Activated CD8-positive, alpha-beta memory T cell treated with anti-CD3 and anti-CD28 coated beads, Interleukin-2, amount 50 U/mL, for 24 hours (primary cell): ENCODE measurements at regions not wholly inside any gene's neighbourhood (a gene's known extent, or its start where the extent isn't known, plus 50 kb on each side); places are given as distances from the start of the nearest gene placed in this dataset.
A peak's percentile ranks its signal among the peaks of the same experiment; 100 is the strongest.

Source experiments
- DNase-seq: peaks from one replicate; pipeline ENCODE4 v3.0.0-alpha.2; 2020; ENCODE audit errors: extremely low read depth

DNA sequence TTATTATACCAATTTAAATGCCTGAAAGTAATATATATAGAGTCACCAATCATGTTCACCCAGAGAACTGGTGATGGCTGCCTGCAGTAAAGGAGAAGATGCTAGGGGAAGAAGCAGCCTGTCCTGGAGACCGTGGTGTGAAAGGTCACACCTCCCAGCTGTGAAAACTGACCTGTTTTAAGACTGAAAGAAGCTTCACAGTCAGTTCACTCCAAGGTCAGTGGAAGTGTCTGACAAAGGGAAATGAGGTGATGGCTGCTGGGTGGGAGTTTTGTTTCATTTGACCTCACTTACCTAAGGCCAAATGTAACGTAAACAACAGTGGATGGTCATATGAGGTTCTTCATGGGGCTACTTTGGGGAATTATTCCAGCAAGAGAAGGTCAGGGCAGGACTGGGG, 352.1 kb upstream of the GATB start:
- DNase-seq, result no peak

DNA sequence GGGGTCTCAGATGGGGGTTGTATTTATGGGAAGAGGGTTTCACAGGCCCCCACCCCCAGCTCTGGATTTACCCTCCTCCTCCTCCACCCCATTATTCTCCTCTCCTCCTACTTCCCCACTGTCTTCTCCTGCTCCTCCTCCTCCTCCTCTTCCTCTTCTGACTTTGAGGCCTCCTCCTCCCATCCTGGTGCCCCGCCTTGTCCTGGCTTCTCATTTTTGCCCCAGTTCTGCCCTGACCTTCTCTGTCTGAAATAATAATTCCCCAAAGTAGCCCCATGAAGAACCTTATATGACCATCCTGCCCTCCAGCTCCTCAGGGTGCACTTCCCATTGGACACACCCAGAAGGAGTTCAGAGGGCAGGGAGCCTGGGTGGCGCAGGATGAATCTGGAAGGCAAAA, 351.4 kb upstream of the GATB start:
- no peak for DNase-seq

DNA sequence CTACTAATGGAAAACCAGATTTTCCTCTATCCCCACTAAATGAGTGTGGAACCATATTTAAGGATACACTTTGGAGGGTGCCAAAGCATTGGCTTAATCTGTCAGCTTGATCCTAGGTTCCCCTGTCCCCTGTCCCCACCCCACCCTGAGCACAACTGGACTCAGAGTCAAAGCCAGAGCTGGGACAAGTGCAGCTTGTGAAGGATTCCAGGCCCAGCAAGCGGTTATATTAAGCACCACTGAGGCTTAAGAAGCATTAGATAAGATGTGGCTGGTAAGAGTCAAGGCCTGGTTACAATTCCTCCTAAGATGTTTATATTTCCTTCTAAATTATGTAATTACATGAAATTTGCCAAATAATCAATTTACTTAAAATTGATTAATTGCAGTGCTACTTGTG, 350.0 kb upstream of the GATB start:
- no peak for DNase-seq

DNA sequence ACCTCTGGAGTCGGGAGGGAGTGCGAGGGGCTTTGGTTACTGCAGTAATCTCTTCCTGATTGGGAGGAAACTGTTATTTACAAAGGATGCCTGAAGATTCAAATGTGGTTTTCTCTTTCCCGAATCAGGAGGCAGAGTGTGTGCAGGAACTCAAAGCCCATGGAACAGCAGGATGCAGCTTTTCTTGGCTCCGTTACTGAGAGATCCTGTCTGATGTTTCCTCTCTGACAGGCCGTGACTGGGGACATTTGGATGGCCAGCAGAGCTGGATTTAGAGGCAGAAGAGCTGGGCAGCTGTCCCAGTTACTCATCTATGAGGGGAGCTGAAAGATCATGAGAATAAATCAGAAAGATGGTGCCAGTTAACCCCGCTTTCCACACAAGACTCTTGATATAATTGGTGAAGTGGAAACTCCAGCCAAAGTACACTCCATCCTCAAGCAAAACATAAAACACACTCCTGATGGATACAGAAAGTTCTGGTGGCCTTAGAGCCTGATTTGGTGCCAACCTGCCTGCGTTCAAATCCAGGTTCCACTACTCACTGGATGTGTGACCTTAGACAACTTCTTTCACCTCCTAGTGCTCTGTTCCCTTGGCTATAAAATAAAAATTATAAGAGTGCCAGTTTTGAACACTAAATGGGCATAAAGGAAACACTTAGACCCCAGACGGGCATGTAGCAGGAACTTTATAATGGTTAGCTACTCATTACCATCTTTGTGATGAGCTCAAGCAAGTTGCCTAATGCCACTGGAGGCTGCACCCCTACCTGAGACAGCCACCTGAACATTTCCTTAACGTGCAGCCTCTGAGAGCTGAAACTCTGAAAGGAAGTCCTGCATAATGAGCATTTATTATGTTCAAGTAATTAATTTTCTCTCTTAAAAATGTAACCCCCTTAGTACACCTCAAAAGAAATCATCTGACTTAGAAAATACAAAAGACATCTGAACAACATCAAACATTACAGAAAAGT, 349.0 kb upstream of the GATB start:
- DNase-seq, result no peak

DNA sequence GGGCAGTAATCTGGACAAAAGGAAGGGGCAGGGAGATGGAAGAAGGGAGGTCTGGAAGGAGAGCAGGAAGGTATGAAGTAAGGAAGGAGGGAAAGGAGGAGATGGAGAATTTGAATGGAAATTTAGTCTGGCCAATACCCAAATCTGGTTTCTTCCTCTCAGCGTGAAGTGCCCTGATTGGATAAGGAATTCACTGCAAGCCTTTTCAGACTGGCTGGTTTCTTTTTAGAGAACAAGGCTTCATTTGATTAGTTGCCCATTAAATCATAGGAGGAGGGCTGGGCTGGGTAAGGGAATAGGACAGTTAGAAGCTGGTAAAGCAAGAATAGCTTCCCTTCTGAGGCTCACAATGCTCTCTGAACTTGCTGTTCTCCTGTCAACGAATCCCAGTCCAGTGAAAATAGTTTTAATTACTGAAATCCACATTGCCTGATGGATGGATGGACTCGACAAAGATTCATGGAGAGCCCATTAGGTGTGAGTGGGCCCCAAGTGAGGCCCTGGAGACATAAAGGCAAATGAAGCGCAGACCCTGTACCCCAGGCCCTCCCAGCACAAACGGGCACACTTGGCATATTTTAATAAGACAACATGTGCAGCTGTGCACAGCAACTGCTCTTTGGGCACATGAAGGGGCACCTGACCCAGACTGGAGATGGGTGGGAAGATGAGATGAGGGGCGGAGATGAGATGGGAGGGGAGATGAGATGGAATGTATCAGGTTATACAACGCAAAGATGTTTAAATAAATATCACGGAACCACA, 347.1 kb upstream of the GATB start:
- DNase-seq, result no peak

DNA sequence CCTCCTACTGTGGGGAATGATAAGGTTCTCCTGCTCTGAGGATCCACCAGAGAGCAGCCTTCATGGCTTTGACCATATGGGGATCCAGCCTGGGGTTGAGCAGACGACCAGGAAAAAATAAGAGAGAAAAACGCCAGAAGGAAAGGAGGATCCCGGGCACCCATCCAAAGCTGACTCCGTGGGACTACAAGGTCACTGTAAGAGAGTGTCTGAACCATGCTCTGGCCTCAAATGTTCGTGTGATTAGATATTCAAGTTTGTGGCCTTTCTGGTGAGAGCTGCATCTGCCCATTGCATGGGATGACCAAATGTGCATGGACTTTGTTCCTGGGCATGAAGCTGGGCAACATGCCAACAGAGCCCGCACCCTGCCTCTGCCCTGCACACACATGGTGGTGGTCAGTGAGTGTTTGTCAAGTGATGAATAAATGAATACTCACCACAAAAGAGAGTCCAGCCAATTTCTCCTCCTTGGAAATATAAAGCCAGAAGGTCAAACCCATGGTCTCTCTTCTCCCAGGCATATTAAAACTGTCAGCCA, 346.0 kb upstream of the GATB start:
- DNase-seq, result no peak

DNA sequence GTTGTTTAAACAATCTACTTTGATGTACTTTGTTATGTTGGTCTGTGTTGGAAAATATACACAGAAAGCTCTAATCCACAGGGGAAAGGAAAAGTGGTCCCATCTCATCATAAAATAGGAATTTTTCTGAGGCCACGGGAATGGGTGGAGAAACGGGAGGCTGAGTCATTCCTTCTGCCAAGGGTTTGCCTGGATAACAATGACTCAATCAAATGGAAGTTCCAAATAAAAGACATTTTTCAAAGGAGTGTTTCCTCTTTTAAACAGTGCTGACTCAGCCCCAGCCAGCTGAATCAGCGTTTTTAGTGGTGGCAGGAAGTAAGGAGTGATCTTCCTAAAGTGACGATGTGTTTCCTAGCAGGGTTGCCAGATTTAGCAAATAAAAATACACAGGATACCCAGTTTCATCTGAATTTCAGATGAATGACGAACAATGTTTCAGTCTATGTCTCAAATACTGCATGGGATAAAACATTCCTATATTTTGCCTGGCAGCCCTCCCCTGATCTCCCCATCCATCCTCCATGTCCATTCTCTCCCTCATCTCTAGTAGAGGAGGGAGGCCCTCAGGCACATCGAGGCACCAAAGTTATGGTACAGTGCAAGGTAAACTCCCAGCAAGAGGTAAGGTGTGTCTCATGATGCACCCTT, 345.4 kb upstream of the GATB start:
- no peak for DNase-seq

DNA sequence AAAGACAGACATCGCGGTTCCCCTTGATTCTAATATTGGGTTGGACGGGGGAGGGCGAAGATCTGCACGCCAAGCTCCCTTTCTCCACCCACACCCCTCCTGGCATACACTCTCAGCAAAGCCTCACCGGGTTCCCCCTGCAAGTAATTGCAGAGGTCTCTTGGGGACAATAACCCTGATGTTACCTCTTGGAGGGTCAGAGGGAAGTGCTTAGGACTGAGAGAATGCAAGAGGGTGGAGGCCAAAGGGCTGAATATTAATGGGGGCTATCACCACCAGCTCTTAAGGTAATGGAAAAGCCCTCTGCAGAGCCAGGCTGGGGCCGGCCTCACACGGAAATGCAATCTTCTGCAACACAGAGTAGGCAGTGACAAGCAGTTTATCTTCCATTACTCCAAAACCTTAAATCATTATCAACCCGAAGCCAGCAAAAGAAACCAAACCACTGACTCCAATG, 344.1 kb upstream of the GATB start:
- DNase-seq, result no peak

DNA sequence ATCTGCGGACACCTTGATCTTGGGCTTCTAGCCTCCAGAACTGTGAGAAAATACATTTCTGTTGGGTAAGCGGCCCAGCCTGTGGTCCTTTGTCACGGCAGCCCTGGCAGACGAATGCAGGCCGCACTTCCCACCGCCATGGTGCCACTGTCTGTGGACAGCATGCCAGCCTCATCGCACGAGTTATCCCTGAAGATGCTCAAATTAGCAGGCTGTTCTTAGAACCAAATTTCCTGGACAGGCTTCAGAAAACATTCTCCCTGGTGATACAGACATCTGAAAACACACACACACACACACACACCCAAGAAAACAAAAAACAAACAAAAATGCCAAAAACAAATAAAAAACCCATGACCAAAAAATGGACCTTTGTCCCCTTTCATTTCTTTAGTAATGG, 343.5 kb upstream of the GATB start:
- no peak for DNase-seq

DNA sequence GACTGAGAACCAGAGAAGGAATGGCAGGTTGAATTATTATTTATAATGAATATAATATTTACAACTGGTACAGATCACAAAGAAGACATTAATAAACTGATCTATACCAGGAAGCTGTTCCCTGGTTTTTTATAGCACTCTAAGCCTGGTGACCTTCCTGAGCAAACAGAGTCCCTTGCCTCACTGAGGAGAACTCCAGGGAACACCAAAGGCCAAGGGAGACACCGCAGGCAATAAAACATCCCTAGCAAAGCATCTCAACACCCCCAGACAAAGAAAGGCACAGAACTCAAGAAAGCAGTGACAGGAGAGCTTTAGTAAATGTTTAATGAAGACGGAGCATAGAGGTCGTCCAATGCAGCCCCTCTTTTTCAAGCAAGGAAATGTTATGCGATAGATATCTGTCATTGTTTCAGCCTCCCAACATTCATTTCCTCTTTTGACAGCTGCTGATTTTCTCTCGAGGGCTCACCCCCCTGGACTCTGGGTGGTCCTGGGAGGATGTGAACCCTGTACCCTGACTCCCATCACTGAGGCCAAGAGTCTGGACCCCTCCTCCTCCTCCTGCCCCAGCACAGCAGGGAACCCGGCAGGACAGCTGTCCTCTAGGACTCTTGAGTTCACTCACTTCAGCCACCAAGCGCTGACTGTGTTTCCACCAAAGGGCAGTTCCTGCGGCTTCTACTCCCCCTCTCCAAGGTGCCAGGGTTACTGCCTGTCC, 342.5 kb upstream of the GATB start:
- DNase-seq, result no peak

DNA sequence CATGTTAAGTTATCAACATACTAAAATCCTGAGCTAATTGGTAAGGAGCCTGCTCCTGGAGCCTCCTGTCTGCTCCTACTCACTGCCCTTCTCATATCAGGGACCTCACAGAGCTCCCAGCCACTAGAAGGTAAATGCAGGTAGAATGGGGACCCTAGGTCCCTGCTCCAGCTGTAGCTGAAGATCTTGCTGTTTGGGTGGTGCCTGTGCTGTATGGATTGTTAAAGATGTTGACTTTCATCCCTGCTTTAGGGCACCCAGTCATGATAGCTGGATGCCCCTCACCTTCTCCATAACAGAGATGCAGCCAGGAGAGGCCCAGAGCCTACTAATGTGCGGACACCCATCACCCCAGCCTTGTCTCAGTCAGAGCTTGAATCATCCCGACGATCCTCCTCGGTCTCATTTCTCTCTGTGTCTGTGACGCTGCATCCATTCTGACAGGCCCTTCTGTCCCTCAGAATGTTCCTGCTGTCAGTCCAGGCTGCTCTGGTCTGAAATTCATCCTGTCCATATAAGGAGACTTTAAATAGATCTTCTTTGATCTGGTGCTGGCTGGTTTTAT, 341.7 kb upstream of the GATB start:
- DNase-seq, result no peak

DNA sequence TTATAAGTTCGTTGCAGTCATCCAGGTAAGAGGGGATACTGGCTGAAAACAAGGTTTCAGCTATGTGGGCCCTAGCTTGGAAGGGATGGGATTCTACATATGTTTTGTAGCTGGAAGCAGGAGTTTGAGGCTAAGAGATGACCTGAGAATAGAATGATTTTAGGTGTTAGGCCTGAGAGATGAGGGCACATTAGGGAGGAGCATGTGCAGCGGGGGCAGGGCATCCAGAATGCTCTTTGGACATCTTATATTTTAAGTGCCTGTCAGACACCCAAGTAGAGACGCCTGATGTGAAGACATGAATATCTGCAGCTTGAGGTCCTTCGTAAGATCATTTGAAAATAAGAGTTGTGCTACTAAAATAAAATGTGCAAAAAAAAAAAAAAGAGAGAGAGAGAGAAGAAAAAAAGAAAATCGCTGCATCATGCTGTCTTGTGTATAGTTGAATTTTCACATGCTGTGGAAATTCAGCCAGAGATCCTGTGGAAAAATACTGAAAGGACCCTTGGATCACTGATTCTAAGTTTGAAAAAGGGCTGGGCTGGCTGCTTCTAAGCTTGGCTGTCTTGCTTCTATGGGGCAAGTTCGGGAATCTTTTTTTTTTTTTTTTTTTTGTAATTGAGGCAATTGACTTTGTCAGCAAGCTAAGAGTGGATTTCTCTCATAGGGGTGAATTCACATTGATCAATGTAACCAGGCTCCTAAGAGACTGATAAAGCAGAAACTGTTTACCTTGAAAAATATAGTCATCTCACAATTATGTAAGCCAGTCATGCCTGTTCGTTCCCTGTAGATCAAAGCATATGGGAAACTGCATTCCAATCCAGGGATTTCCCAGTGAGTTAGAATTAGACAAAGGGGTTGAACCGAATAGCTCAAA, 341.0 kb upstream of the GATB start:
- DNase-seq, result no peak

DNA sequence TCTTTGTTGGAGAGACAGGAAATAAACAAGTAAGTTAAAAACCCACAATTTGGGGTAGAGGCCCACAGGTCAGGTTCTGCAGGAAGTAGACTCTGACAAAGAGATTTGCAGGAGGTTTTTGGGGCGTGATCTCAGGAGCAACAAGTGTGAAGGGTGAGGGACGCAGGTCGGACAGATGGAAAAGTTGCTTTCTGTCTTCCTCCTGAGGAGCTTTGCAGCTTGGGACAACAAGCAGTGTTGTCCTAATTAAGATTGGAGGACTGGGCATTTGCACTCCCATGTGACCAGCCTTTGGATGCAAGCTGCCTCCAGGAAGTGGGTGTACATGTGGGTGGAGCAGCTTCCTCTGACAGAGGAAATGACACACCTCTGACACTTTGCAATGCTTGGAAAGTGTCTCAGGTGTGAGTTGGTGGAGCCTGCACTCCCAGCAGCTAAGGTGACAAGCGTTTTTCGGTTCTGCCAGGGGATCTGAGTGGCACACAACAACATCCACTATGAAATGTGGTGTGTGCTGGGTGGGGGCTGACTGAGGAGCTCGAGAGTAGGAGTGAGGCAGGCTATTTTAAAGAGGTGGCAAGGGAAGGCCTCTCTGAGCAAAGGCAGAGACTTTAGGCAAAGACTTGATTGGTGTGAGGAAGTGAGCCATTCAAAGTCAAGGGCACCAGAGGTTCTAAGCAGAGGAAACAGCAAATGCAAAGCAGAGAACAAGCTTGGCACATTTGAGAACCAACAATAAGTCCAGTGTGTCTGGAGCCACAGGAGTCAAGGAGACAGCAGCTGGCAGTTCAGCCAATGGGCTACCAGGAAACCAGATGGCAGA, 339.8 kb upstream of the GATB start:
- peak; percentile 50 for DNase-seq

DNA sequence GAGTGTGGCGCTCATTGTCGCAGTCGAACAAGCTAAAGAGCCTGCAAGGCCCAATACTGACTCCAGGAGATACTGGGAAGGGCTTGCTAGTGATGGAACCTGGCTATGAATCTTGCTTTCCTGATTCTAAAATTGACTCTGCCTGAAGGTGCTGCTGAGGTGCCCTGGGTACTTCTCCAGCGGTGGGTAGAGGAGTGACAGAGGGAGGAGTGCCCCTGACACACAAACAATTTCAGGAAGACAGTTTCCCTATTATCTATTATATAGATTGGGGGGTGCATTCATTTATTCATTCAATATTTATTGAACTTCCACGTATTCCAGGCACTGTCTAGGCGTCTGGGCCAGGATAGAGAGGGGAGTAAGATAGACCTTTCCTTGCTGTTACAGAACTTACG, 339.2 kb upstream of the GATB start:
- DNase-seq, result no peak

DNA sequence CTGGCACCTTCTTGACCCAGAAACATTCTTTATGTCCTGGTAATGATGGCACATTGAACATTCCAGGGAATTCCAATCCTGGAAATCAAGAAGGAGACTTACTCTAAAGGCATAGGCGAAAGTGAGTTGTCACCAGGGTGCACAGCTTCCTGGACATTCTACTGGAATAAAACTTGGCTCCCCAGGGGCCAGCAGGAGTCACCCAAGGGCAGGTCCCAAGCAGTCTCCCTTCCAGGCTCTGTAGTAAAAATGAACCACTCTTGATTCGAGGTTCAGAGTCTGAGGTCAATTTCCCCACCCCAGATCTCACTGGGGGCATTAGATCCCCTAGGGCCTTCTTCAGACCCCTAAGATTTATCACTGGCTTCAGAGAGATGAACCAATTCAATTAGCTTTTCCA, 338.7 kb upstream of the GATB start:
- DNase-seq, result no peak

DNA sequence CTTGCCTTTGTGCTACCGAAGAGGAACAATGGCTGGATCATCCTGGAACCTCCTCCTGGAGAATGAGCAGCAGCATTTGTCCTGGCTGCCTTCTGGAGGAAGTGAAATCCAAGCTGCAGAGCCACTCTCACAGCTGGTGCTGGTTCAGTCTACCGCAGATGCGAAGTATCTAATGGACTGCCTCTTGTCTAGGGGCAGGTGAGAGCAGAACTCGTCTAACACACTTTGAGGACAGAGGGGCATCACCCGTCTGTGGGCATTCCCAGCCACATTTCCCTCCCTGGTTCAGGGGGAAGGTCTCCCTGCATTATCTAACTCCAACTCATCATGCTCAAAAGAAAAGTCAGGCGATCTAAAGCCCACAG, 338.2 kb upstream of the GATB start:
- DNase-seq, result no peak

DNA sequence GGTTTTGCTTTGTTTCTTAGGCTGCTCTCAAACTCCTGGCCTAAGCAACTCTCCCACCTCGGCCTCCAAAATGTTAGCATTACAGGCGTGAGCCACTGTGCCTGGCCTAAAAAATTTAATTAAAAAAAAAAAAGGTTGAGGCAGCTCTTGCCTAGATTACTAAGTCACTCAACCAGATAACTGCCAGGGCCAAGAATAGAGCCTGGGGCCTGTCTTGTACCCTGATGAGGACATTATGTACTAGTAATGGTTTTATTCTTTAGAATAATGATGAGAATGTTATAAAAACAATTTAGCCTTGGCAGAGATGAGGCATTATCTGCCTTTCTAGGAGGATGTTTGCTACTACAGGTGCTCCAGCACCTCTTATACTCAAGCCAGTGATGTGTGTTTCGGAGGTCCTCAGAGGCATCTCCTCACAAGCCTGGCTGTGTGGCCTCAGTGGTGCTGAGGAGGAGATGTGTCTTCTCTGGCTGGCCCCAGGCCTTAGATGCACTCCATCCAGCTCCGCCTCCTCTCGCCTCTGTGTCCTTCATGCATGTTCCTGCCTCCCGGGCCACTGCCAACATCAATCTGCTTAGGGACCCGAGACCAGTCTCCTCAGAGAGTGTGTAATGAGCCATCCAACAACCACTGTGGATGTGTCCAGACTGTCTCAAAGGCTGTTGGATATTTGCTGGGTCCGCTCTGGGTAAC, 337.7 kb upstream of the GATB start:
- no peak for DNase-seq

DNA sequence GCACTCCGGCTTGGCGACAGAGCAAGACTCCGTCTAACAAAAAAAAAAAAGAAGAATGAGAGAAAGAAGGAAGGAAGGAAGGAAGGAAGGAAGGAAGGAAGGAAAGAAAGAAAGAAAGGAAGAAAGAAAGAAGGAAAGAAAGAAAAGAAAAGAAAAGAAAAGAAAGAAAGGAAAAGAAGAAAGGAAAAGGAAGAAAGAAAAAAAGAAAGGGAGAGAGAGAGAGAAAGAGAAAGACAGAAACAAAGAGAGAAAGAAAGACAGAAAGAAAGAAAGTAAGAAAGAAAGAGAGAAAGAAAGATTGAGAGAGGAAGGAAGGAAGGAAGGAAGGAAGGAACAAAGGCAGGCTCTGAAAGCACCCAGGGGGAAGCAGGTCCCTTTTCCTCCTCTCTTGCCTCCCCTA, 336.6 kb upstream of the GATB start:
- no peak for DNase-seq

DNA sequence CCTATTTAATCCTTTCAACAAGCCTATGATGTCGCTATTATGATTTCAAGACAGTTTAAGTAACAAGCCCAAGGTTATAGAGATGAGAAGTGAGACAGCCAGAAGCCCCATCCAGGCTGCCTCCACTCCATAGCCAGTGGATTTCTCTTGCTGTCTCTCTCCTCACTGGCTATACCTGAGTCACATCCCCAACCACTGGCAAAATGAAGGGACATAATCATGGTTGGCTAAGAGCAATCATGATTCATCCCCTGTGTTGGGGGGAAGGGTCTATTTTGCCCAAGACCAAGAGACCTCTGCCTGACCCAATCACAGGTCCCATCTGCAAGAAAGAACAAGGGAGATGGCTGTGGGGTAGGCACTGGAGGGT, 334.9 kb upstream of the GATB start:
- DNase-seq, result no peak
